ENCODE measurements at regions not wholly inside any gene's neighbourhood (a gene's known extent, or its start where the extent isn't known, plus 50 kb on each side); places are given as distances from the start of the nearest gene placed in this dataset.
A peak's percentile ranks its signal among the peaks of the same experiment; 100 is the strongest.

GRCh38 chr3:22555753-22556435 lies 647.2 kb upstream of the UBE2E2 start:
- no peak for DNase-seq (ENCODE audit: low read depth in 4 of 4, low spot score in 3 of 4)

- no peak for DNase-seq (ENCODE audit: low read depth in 4 of 4, low spot score in 3 of 4)
Measured at GRCh38 chr3:22565393-22565792, 637.7 kb upstream of the UBE2E2 start.

- DNase-seq (ENCODE audit: low read depth in 4 of 4, low spot score in 3 of 4) = no peak
Measured at GRCh38 chr3:22568285-22568684, 634.8 kb upstream of the UBE2E2 start.

DNA sequence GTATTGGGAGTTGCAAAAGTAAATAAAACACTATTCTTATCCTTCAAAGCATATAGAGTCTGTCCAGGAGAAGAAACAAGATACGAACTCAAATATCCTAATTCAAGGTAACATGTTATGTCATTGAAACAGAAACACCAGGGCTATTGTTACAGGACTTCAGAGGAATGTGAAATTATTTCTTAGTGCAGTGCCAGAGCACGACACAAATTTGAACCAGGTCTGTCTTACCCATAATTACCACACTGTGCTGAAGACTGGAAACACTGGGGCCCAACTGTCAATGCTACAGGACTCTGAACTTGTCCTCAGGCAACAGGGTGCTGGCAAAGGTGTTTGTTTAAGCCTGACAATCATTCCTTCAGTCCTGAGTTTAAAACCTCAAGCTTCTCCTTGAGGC lies 633.6 kb upstream of the UBE2E2 start:
- no peak for DNase-seq (ENCODE audit: low read depth in 4 of 4, low spot score in 3 of 4)

GRCh38 chr3:22581007-22581406 lies 622.1 kb upstream of the UBE2E2 start:
- DNase-seq (ENCODE audit: low read depth in 4 of 4, low spot score in 3 of 4) = no peak

DNA sequence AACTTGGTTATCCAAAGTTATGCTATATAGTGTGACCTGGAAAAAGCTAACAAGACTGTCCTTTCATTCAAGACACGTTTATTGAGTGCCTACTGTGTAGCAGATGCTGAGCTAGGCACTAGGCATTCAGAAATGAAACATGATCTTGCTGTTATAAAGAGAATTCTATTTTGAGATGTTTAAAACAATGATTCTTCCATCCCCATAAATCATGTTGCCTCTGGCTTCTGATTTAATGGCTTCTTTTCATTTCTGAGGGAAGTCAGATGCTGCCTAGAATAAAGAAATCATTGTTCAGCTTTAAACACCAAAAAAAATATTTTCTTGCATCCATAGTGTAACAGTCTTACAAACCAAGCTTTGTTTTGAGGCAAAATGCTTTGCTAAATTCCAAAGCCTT lies 620.9 kb upstream of the UBE2E2 start:
- DNase-seq (ENCODE audit: low read depth in 4 of 4, low spot score in 3 of 4) = peak in 1 of 4 donors; percentile 16

GRCh38 chr3:22585504-22585903 lies 617.6 kb upstream of the UBE2E2 start:
- no peak for DNase-seq (ENCODE audit: low read depth in 4 of 4, low spot score in 3 of 4)

GRCh38 chr3:22585911-22586310 lies 617.2 kb upstream of the UBE2E2 start:
- DNase-seq (ENCODE audit: low read depth in 4 of 4, low spot score in 3 of 4) = peak in 1 of 4 donors; percentile 16

- no peak for DNase-seq (ENCODE audit: low read depth in 4 of 4, low spot score in 3 of 4)
Measured at GRCh38 chr3:22587446-22587845, 615.7 kb upstream of the UBE2E2 start.

- no peak for DNase-seq (ENCODE audit: low read depth in 4 of 4, low spot score in 3 of 4)
Measured at GRCh38 chr3:22593638-22594037, 609.5 kb upstream of the UBE2E2 start.

DNA sequence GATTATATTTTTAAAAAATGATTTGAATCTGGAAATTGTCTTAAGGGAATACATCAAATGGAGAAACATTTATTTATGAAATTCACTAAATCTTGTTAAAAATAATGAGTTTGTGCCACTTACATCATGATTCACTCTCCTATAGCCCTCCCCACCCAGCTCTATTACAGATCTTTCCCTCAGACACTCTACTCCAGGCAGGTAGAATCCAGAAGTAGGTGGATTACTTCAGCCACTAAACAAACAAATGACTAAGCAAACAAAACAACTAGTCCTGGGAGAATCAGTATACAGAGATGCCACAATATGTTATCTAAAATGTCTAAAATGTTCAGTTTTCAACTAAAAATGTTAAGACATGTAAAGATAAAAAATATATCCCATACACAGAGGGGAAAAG lies 608.1 kb upstream of the UBE2E2 start:
- no peak for DNase-seq (ENCODE audit: low read depth in 4 of 4, low spot score in 3 of 4)

GRCh38 chr3:22606461-22606860 lies 596.7 kb upstream of the UBE2E2 start:
- DNase-seq (ENCODE audit: low read depth in 4 of 4, low spot score in 3 of 4) = no peak

- no peak for DNase-seq (ENCODE audit: low read depth in 4 of 4, low spot score in 3 of 4)
Measured at GRCh38 chr3:22606938-22607337, 596.2 kb upstream of the UBE2E2 start.

GRCh38 chr3:22608093-22608492 lies 595.0 kb upstream of the UBE2E2 start:
- no peak for DNase-seq (ENCODE audit: low read depth in 4 of 4, low spot score in 3 of 4)

DNA sequence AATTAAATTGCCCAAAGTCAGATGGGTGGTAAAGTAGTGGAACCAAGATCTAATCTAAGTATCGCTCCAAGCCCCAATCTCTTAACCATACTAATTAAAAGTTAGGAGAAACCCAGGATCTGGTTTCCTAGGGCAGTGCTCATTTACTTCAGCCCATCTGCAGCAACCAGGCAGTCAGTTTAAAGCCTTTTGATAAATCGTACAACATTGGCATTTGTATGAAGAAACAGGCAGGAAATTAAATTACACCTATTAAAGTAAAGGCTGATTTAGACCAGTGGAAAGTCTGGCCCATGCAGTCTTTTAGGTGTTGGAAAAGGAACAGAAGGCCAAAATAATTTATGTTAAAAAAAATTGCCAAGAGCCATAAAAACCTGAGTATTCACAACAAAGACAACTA lies 594.4 kb upstream of the UBE2E2 start:
- no peak for DNase-seq (ENCODE audit: low read depth in 4 of 4, low spot score in 3 of 4)

GRCh38 chr3:22609139-22609538 lies 594.0 kb upstream of the UBE2E2 start:
- no peak for DNase-seq (ENCODE audit: low read depth in 4 of 4, low spot score in 3 of 4)

GRCh38 chr3:22612927-22613326 lies 590.2 kb upstream of the UBE2E2 start:
- no peak for DNase-seq (ENCODE audit: low read depth in 4 of 4, low spot score in 3 of 4)

DNA sequence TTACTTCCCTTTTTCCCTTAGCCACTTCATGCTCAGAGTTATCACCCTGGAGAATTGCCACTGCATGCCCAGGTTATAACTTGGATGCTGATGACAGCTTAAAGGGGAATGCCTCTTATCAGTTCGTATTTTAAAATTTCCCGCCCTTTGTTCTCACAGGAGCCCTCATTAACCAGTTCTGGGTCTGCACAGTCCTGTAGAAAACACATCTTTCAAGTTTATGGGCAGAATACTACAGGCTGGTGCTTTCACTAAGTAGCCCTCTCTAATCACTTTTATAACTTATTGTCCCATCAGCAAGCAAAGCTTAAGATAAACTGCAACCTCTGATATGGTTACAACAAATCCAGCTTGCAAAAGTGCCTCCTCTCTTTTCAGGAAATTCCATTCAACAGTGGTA lies 587.3 kb upstream of the UBE2E2 start:
- peak in 1 of 4 donors; percentile 13 for DNase-seq (ENCODE audit: low read depth in 4 of 4, low spot score in 3 of 4)

DNA sequence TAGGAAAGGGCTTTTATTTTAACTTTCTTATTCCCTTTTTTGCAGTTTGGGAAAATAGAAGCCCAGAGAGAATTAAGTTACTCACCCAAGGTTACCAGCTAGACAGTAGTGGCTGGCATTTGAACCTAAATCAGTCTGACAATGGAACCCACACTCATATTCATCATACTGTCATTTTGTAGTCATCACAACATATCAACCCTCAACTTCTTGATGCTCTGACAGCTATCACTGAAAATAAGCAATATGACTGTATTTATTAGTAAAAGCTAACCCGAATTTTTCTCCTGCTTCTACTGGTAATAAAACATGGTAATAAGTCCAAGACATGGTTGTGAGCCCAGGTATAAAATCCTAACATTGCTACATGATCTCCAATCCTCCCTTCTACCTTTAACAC lies 585.8 kb upstream of the UBE2E2 start:
- DNase-seq (ENCODE audit: low read depth in 4 of 4, low spot score in 3 of 4) = no peak

DNA sequence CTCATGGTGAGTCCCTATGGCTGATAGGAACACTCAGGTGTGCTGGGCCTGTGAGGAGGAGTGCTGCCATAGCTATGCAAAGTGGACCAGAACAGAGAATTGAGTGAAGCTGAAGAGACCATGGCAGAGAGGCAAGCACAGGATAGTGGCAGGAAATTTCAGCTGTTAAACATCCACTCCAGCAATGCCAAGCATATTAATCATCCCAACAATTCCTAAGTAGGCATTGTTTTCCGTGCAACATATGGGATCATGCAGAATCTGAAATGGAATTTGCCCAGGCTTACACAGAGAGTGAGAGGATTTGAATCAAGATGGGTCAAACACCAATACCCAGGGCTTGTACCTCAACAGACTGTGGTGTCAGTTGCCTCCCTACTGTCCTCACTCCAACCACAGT lies 582.6 kb upstream of the UBE2E2 start:
- no peak for DNase-seq (ENCODE audit: low read depth in 4 of 4, low spot score in 3 of 4)

- no peak for DNase-seq (ENCODE audit: low read depth in 4 of 4, low spot score in 3 of 4)
Measured at GRCh38 chr3:22621205-22621809, 581.8 kb upstream of the UBE2E2 start.

DNA sequence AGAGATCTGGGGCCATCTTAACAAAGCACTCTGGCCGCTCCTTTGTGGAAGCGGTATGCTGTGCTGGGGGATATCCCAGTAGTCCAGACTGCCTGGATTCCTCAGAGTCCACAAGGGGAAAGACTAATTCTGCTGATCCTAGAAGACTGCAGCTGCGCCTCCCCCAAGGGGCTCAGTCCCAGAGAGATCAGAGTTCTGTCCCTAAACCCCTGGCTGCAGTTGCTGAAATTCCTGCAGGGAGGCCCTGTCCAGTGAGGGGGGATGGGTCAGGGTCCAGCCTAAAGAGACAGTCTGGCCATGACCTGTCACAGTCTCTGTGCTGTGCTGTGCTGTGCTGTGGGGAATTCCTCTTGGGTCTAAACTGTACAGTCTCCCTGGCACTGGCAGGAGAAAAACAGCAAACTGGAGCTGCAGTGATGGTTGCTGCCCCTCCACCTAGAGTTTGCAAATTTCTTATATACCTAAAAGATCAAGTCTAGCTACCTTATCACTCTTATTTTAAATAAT lies 575.1 kb upstream of the UBE2E2 start:
- no peak for DNase-seq (ENCODE audit: low read depth in 4 of 4, low spot score in 3 of 4)

Measured in right renal pelvis (tissue), 4 donors.